Fibroblast of mammary gland (primary cell): ENCODE measurements at regions not wholly inside any gene's neighbourhood (a gene's known extent, or its start where the extent isn't known, plus 50 kb on each side); places are given as distances from the start of the nearest gene placed in this dataset.

Source experiments
- DNase-seq: peaks from one replicate; pipeline ENCODE4 v3.0.0-alpha.2; 2010; ENCODE audit warnings: low read depth
- H3K4me3 ChIP-seq: 2 replicates; pipeline ENCODE4 v1.5.1; 2011; ENCODE audit warnings: low read depth, mild to moderate bottlenecking, low read length, moderate library complexity; ENCODE audit not compliant: control insufficient read depth
- TF ChIP-seq, protein P1 (sequence below): conservative IDR thresholded peaks from 2 replicates; pipeline ENCODE4 v1.5.1; 2011; ENCODE audit warnings: low read depth, low read length, inconsistent platforms; ENCODE audit not compliant: control insufficient read depth, insufficient read depth

DNA sequence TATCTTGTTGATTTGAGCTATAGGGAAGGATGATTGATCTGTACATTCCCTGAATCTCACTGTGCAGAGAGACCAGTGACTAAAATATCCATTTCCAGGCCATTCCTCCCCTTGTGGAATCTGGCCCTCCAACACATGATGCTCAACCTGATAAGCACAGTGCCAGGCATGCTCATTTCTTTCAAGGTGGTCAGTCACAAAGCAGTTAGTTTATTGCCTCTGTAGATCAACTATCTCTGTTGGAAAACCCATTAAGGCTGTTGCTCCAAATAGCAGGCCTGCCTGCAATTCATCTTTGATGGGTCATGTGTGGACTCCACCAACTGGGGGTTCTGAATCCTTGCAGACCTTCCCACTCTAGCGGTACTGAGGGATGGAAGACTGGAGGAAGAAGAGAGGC, 168.6 kb upstream of the FOXK1 start:
- no peak overlapping the region for H3K4me3 ChIP-seq
- no peak for DNase-seq
- TF ChIP-seq, protein P1, sequence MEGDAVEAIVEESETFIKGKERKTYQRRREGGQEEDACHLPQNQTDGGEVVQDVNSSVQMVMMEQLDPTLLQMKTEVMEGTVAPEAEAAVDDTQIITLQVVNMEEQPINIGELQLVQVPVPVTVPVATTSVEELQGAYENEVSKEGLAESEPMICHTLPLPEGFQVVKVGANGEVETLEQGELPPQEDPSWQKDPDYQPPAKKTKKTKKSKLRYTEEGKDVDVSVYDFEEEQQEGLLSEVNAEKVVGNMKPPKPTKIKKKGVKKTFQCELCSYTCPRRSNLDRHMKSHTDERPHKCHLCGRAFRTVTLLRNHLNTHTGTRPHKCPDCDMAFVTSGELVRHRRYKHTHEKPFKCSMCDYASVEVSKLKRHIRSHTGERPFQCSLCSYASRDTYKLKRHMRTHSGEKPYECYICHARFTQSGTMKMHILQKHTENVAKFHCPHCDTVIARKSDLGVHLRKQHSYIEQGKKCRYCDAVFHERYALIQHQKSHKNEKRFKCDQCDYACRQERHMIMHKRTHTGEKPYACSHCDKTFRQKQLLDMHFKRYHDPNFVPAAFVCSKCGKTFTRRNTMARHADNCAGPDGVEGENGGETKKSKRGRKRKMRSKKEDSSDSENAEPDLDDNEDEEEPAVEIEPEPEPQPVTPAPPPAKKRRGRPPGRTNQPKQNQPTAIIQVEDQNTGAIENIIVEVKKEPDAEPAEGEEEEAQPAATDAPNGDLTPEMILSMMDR = no peak

DNA sequence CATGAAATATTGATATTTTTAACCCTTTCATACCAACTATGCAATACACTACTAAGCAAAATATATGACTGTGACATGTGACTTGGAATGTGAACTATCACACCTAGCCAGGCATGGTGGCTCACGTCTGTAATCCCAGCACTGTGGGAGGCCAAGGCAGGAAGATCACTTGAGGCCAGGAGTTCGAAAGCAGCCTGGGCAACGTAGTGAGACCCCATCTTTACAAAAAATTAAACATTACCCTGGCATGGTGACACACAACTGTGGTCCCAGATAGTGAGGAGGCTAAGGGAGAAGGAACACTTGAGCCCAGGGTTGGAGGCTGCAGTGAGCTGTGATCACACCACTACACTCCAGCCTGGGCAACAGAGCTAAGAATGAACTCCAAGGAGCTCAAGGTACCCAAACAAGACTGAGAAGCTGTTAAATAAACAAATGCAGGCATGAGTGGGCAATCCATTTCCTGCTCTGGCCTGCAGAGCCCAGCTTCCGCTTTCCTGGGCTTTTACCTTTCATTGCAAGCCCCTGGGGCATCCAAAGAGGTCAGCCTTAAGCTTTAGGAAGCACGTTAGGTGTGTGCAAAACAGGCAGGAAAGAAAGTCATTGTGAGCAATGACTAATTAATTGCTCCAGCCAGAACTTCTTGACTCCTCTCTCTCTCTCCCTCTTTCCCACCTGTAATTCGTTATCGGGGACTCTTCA, 162.1 kb upstream of the FOXK1 start:
- no peak for DNase-seq
- TF ChIP-seq, protein P1 = no peak
- H3K4me3 ChIP-seq = no peak overlapping the region

DNA sequence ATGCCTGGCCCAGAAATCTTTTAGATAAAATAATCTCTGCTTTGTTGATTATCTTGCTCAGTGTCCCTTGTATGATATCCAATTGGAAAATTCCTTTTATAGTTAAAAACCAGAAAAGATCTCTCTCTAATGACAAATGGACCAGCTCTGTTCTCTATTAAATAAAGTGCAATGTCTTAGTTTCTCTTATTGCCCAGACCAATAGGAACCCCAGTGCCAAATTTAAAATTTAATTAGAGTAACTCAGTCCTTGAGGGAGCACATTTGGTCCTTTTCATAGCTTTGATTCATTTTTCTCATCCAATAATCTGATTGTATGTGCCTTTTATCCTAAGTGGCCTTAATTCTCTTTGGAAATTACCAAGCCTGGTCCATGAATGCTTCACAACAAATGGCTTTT, 158.9 kb upstream of the FOXK1 start:
- TF ChIP-seq, protein P1 = no peak
- no peak overlapping the region for H3K4me3 ChIP-seq
- DNase-seq = no peak

DNA sequence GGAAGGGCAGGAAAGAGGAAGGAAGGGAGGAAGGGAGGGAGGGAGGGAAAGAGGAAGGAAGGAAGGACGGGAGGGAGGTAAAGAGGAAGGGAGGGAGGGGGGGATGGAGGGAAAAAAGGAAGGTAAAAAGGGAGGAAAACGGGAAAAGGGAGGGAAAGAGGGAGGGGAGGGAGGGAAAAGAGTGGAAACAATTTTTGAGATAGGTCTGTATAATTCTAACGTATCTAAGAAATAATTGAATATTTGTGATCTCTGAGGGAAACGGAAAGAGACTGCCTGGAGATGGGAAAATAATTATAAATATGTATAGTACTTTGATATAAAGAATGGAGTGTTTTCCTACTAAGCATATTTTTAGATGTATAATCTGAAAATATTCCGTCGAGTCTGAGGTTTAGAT, 158.2 kb upstream of the FOXK1 start:
- H3K4me3 ChIP-seq = no peak overlapping the region
- TF ChIP-seq, protein P1 = no peak
- DNase-seq = no peak

DNA sequence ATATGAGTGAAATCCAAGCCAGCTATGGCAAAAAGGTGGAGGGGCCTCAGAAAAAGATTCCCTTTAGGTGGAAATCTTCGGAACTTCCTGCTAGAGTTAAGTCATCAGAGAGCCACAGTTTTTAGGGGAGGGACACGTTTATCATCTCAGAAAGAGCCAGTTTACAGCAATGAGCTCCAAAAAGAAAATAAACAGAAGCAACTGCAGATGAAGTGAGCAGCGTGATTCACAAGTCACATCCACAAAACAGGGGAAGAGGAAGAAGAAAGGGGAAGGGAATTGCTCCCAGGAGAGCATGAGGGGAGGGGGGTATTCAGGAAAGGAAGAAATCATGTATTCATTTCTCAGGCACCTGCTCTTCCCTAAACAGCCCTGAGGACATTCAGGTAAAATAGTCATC, 156.2 kb upstream of the FOXK1 start:
- H3K4me3 ChIP-seq = no peak overlapping the region
- no peak for DNase-seq
- TF ChIP-seq, protein P1 = no peak

DNA sequence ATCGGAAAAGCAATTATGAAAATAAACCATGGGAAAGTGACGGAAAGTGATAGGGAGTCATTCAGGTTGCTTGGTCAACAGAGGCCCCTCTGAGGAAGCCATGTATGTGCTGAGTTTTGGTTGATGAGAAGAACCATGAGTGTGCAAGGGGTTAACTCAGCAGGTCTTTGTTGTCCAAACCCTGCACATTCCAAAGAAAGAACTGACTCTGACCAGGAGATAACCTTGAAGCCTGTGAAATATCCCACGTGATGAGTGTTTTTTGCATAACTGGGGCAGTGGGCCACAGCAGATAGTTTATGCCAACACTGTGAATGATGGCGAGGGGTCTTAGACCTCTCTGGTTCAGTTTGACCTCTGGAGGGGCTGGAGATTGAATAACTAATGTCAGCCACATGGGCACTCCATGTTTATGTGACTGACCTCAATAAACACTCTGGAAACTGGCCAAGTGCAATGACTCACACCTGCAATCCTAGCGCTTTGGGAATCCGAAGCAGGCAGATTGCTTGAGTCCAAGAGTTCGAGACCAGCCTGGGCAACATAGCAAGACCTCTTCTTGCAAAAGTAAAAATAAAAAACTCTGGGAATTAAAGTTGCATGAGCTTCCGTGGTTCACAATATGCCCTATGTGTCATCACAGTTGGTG, 154.0 kb upstream of the FOXK1 start:
- no peak overlapping the region for H3K4me3 ChIP-seq
- DNase-seq = no peak
- TF ChIP-seq, protein P1 = no peak
